Cardiac fibroblast (primary cell): ENCODE measurements at regions not wholly inside any gene's neighbourhood (a gene's known extent, or its start where the extent isn't known, plus 50 kb on each side); places are given as distances from the start of the nearest gene placed in this dataset.
A peak's percentile ranks its signal among the peaks of the same experiment; 100 is the strongest.

Experiments
- DNase-seq, 2 donors: peaks; one replicate each; pipeline versions ENCODE4 v3.0.0 to v3.0.0-alpha.2; 2010; ENCODE audit warnings: low read depth in 2 of 2
- H3K4me3 ChIP-seq, 2 donors: replicated peaks in 1 of 2; 1 replicate in 1 of 2; 2 replicates in 1 of 2; pipeline ENCODE4 v1.5.1; 2011; ENCODE audit warnings: low read depth in 2 of 2, low read length in 2 of 2, mild to moderate bottlenecking in 2 of 2, moderate library complexity in 1 of 2
- CTCF ChIP-seq: IDR thresholded peaks from one replicate; pipeline ENCODE4 v1.5.1; 2011; ENCODE audit warnings: low read depth, mild to moderate bottlenecking, low read length, inconsistent platforms

- DNase-seq: no peak
- no peak for TF ChIP-seq CTCF
- H3K4me3 ChIP-seq: no peak overlapping the region
These were observed 257.1 kb downstream of the ADAMTS20 start for GRCh38 chr12:43294916-43295315.

- no peak for DNase-seq
- no peak overlapping the region for H3K4me3 ChIP-seq
- no peak for TF ChIP-seq CTCF
These were observed 257.9 kb downstream of the ADAMTS20 start for GRCh38 chr12:43294147-43294546.

- no peak for TF ChIP-seq CTCF
- H3K4me3 ChIP-seq: no peak overlapping the region
- DNase-seq: peak; percentile 35 to 65
These were observed 258.6 kb downstream of the ADAMTS20 start for GRCh38 chr12:43293396-43293795.

- H3K4me3 ChIP-seq: no peak overlapping the region
- no peak for TF ChIP-seq CTCF
- peak; percentile 71 to 83 for DNase-seq
These were observed 259.3 kb downstream of the ADAMTS20 start for GRCh38 chr12:43292699-43293098.

- peak; percentile 37 to 88 for DNase-seq
- TF ChIP-seq CTCF: no peak
- no peak overlapping the region for H3K4me3 ChIP-seq
These were observed 260.5 kb downstream of the ADAMTS20 start for GRCh38 chr12:43291516-43291915.

- DNase-seq: peak in 1 of 2 donors; percentile 44
- no peak overlapping the region for H3K4me3 ChIP-seq
- no peak for TF ChIP-seq CTCF
These were observed 261.2 kb downstream of the ADAMTS20 start for GRCh38 chr12:43290836-43291235.

GRCh38 chr12:43289426-43289801 is 262.6 kb downstream of the ADAMTS20 start:
- no peak for TF ChIP-seq CTCF
- no peak overlapping the region for H3K4me3 ChIP-seq
- peak; percentile 33 to 91 for DNase-seq
